ENCODE measurements at regions not wholly inside any gene's neighbourhood (a gene's known extent, or its start where the extent isn't known, plus 50 kb on each side); places are given as distances from the start of the nearest gene placed in this dataset.
"Not testable (repeated sequence)": the region's sequence is repeated elsewhere in the genome, so short reads cannot be mapped to it uniquely, and the experiment has no call there.

DNA sequence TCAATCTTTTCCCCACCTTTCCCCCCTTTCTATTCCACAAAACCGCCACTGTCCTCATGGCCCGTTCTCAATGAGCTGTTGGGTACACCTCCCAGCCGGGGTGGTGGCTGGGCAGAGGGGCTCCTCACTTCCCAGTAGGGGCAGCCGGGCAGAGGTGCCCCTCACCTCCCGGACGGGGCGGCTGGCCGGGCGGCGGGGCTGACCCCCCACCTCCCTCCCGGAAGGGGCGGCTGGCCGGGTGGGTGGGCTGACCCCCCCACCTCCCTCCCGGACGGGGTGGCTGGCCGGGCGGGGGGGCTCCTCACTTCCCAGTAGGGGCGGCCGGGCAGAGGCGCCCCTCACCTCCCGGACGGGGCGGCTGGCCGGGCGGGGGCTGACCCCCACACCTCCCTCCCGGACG is 149.3 kb upstream of the SNX7 start:
- not testable (repeated sequence) for TF ChIP-seq POLR2AphosphoS5 (IDR thresholded peaks at IDR 0.05; ENCODE audit: low read depth, low read length); POLR2A (IDR thresholded peaks at IDR 0.05; ENCODE audit: low read depth, low read length); TAF1 (IDR thresholded peaks at IDR 0.05; ENCODE audit: low read depth, low read length); POU2F2 (IDR thresholded peaks at IDR 0.05; ENCODE audit: low read depth, low read length); PAX5 (IDR thresholded peaks at IDR 0.05; ENCODE audit: insufficient read depth, low read length, severe bottlenecking)

Measured in GM12891 (cell line).